HFF-Myc (cell line): ENCODE measurements at regions not wholly inside any gene's neighbourhood (a gene's known extent, or its start where the extent isn't known, plus 50 kb on each side); places are given as distances from the start of the nearest gene placed in this dataset.
A peak's percentile ranks its signal among the peaks of the same experiment; 100 is the strongest.

Source experiments
- DNase-seq: peaks from one replicate; pipeline ENCODE4 v3.0.0-alpha.2; 2011; ENCODE audit warnings: low read depth; ENCODE audit errors: extremely low read depth
- H3K4me3 ChIP-seq: replicated peaks from 2 replicates; pipeline ENCODE4 v1.5.1; 2011; ENCODE audit warnings: low read depth, mild to moderate bottlenecking, control low read depth, low read length
- TF ChIP-seq, protein P1 (sequence below): IDR thresholded peaks from 2 replicates; pipeline ENCODE4 v1.5.1; 2012; ENCODE audit warnings: mild to moderate bottlenecking, low read depth, low read length, control low read depth; ENCODE audit errors: missing control alignments

DNA sequence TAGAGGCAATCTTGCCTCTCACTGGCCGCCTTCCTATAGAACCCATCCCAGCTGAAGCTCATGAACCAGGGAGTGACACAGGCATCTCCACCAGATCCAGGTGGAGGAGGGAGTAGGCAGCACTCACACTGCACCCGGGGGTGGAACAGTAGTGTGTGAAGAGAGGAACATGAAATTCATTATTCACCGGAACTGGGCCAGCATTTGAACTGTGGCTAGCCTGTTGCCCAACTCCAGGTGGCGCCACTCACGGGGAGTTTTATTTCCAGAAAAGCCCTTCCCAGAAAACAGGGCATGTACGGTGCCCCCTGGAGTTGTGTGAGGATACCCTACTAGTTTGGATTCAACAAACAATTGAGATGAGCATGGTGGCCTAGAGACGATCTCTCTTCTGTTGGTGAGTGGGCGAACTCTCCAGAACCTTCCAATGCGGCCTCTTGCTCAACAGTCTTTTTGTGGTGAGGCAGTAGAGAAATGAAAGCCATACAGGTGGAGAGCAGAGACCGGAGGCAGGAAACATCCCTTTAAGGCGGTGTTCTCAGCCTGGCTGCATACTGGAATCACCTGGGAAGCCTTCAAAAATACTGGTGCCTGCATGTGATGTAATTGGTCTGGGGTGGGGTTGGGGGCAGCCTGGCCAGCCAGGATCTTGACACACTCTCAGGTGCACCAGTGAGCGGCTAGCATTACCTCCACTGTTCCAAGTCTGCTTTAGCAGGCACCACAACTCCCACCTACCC, 73.5 kb upstream of the NEDD4L start:
- no peak for DNase-seq
- TF ChIP-seq, protein P1, sequence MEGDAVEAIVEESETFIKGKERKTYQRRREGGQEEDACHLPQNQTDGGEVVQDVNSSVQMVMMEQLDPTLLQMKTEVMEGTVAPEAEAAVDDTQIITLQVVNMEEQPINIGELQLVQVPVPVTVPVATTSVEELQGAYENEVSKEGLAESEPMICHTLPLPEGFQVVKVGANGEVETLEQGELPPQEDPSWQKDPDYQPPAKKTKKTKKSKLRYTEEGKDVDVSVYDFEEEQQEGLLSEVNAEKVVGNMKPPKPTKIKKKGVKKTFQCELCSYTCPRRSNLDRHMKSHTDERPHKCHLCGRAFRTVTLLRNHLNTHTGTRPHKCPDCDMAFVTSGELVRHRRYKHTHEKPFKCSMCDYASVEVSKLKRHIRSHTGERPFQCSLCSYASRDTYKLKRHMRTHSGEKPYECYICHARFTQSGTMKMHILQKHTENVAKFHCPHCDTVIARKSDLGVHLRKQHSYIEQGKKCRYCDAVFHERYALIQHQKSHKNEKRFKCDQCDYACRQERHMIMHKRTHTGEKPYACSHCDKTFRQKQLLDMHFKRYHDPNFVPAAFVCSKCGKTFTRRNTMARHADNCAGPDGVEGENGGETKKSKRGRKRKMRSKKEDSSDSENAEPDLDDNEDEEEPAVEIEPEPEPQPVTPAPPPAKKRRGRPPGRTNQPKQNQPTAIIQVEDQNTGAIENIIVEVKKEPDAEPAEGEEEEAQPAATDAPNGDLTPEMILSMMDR, result peak; percentile 60
- no peak overlapping the region for H3K4me3 ChIP-seq

DNA sequence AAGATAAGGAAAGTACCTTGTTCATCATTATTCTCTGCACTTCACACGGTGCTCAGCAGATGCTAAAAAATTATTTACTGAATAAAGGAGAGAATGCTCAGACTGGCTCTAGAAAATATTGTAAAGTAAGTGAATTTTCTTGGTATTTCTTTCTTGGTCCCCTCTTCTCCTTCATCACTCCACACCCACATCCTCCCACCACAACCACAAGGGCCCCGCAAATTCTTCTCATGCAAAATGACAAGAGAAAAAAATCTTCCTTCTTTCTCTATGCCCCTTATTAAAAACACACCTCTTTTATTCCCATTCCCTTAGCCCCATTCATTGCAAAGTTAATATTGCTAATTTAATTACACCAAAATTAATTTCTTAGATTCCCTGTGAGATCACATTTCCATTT, 74.2 kb upstream of the NEDD4L start:
- TF ChIP-seq, protein P1, result no peak
- no peak overlapping the region for H3K4me3 ChIP-seq
- no peak for DNase-seq

DNA sequence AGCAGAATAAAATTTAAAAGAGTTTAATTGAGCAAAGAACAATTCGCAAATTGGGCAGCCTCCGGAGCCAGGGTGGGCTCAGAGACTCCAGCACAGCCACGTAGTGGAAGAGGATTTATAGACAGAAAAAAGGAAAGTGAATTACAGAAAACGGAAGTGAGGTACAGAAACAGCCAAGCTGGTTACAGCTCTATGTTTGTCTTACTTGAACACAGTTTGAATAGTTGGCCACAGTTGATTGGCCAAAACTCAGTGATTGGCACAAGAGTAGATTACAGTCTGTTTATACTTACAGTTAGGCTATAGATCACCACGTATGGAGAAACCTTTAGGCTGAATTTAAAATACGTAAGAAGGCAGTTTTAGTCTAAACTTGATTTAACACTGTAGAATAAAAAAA, 78.8 kb upstream of the NEDD4L start:
- TF ChIP-seq, protein P1, result no peak
- DNase-seq, result no peak
- H3K4me3 ChIP-seq, result no peak overlapping the region

DNA sequence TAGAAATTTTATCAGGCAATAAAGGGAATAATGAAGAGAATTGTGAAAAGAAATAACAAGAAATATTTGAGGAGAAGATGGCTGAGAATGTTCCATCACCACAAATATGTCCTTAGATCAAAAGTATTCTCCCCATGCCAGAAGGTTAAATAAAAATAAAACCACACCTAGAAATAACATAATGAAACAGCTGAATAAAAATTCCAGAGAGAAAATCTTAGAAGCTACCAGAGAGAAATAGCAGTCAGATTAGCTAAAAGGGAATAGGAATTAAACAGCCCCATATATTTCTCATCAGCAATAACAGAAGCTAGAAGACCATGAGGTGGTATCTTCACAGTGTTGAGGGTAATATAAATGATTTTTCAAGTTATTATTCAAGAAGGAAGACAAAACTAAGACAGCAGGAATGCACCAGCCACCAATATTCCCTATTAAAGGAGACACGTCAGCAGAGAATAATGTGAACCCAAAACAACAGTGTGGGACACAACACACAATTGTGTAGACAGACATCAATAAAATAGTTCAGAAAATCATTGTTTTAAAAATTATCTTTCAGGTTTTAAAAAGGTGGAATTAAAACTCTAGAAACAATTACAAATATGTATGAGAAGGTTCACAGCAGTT, 82.0 kb upstream of the NEDD4L start:
- DNase-seq, result no peak
- H3K4me3 ChIP-seq, result no peak overlapping the region
- TF ChIP-seq, protein P1, result no peak

DNA sequence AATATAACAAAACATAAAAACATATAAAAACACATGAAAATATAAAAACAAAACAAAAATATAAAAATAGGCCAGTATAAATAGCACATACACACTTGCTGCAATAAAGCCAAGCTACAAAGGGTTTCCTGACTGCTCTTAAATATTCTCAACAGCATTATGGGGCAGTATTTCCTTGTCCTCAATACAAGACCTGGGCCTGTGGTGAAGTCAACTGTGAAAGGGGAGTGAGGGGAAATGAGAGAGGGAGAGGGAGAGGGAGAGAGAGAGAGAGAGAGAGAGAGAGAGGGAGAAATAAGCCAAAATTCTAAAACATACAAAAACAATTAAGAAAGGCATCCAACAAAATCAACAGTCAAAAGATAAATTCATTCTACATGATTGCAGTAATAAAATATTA, 82.6 kb upstream of the NEDD4L start:
- H3K4me3 ChIP-seq, result no peak overlapping the region
- DNase-seq, result no peak
- TF ChIP-seq, protein P1, result no peak

DNA sequence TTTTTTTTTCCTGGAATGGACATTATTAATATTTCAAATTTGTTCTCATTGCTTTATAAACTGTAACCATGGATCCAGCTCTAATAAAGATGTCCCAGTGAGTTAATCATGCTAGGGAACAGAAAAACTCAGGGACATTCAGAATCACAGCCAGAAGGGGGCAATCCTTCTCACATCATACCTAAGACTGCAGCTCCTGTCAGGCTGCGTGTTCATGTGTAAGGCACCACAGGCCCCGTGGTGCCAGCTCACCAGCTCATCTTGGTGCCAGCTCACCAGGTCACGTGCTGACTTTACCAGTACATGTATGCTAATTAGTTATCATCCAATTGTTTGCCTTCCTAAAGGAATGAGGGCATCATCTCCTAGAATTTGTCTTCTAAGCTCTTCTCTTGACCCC, 84.7 kb upstream of the NEDD4L start:
- no peak overlapping the region for H3K4me3 ChIP-seq
- no peak for DNase-seq

More for the DNA sequence above, 84.7 kb upstream of the NEDD4L start:
- TF ChIP-seq, protein P1, result peak; percentile 40
